ENCODE measurements at regions not wholly inside any gene's neighbourhood (a gene's known extent, or its start where the extent isn't known, plus 50 kb on each side); places are given as distances from the start of the nearest gene placed in this dataset.

GRCh38 chr10:4576206-4576605, 249.8 kb upstream of the AKR1E2 start:
- H3K27me3 ChIP-seq: no peaks in the 10 kb centered on the region
- H3K36me3 ChIP-seq: no peaks in the 10 kb centered on the region
- H3K27ac ChIP-seq: no peak overlapping the region
- no peaks in the 10 kb centered on the region for H3K4me1 ChIP-seq (ENCODE audit: control insufficient read depth in 1 of 2, insufficient read depth in 1 of 2, low read depth in 1 of 2, low read length in 1 of 2)
- TF ChIP-seq CTCF (IDR thresholded peaks at IDR 0.05): no peak
- no peaks in the 10 kb centered on the region for H3K9me3 ChIP-seq
- no peak overlapping the region for H3K4me3 ChIP-seq (ENCODE audit: low read depth in 1 of 2, low read length in 1 of 2)

GRCh38 chr10:4569151-4569550, 256.9 kb upstream of the AKR1E2 start:
- Histone ChIP-seq H3K27me3 (no peaks in the 10 kb centered on the region), H3K9me3 (no peaks in the 10 kb centered on the region), H3K27ac (no peak overlapping the region), H3K4me3 (ENCODE audit: low read depth in 1 of 2, low read length in 1 of 2) (no peak overlapping the region), H3K36me3 (no peaks in the 10 kb centered on the region), H3K4me1 (ENCODE audit: control insufficient read depth in 1 of 2, insufficient read depth in 1 of 2, low read depth in 1 of 2, low read length in 1 of 2) (no peaks in the 10 kb centered on the region)
- TF ChIP-seq CTCF (IDR thresholded peaks at IDR 0.05): no peak

- H3K4me1 ChIP-seq (ENCODE audit: control insufficient read depth in 1 of 2, insufficient read depth in 1 of 2, low read depth in 1 of 2, low read length in 1 of 2): no peaks in the 10 kb centered on the region
- TF ChIP-seq CTCF (IDR thresholded peaks at IDR 0.05): no peak
- H3K4me3 ChIP-seq (ENCODE audit: low read depth in 1 of 2, low read length in 1 of 2): no peak overlapping the region
- no peaks in the 10 kb centered on the region for H3K36me3 ChIP-seq
- H3K9me3 ChIP-seq: no peaks in the 10 kb centered on the region
- no peaks in the 10 kb centered on the region for H3K27me3 ChIP-seq
- no peak overlapping the region for H3K27ac ChIP-seq
Observed at GRCh38 chr10:4568731-4569130, 257.3 kb upstream of the AKR1E2 start.

GRCh38 chr10:4568086-4568485, 257.9 kb upstream of the AKR1E2 start:
- no peak for TF ChIP-seq CTCF (IDR thresholded peaks at IDR 0.05)
- no peak overlapping the region for H3K27ac ChIP-seq
- H3K4me3 ChIP-seq (ENCODE audit: low read depth in 1 of 2, low read length in 1 of 2): no peak overlapping the region

GRCh38 chr10:4567637-4568036, 258.4 kb upstream of the AKR1E2 start:
- Histone ChIP-seq H3K36me3 (no peaks in the 10 kb centered on the region), H3K27ac (no peak overlapping the region), H3K27me3 (no peaks in the 10 kb centered on the region), H3K4me3 (ENCODE audit: low read depth in 1 of 2, low read length in 1 of 2) (no peak overlapping the region), H3K9me3 (no peaks in the 10 kb centered on the region), H3K4me1 (ENCODE audit: control insufficient read depth in 1 of 2, insufficient read depth in 1 of 2, low read depth in 1 of 2, low read length in 1 of 2) (no peaks in the 10 kb centered on the region)
- TF ChIP-seq CTCF (IDR thresholded peaks at IDR 0.05): no peak

More at GRCh38 chr10:4568086-4568485, 257.9 kb upstream of the AKR1E2 start:
- Histone ChIP-seq H3K9me3 (no peaks in the 10 kb centered on the region), H3K27me3 (no peaks in the 10 kb centered on the region), H3K4me1 (ENCODE audit: control insufficient read depth in 1 of 2, insufficient read depth in 1 of 2, low read depth in 1 of 2, low read length in 1 of 2) (no peaks in the 10 kb centered on the region), H3K36me3 (no peaks in the 10 kb centered on the region)

GRCh38 chr10:4566011-4566410, 260.0 kb upstream of the AKR1E2 start:
- Histone ChIP-seq H3K27ac (no peak overlapping the region), H3K9me3 (no peaks in the 10 kb centered on the region), H3K4me1 (ENCODE audit: control insufficient read depth in 1 of 2, insufficient read depth in 1 of 2, low read depth in 1 of 2, low read length in 1 of 2) (no peaks in the 10 kb centered on the region), H3K27me3 (no peaks in the 10 kb centered on the region), H3K4me3 (ENCODE audit: low read depth in 1 of 2, low read length in 1 of 2) (no peak overlapping the region), H3K36me3 (no peaks in the 10 kb centered on the region)
- no peak for TF ChIP-seq CTCF (IDR thresholded peaks at IDR 0.05)

Data from neutrophil (primary cell).